ENCODE measurements at regions not wholly inside any gene's neighbourhood (a gene's known extent, or its start where the extent isn't known, plus 50 kb on each side); places are given as distances from the start of the nearest gene placed in this dataset.

DNA sequence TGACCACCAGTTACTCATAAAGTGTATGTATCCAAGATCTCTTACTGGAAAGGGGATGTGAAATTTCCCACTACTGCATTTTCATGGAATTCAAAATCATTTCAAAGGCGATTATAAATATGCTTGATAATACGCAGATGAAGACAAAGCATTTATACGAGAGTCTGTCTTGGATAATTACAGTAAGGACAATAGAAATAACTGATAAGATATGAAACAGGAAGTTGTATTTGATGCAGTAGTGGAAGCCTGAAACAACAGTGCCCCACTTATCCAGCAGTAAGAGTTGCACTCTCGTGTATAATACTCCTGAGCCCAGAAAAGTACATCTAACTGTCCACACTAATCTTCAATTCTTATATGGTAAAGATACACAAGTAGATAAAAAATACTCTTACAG lies 188.7 kb upstream of the POU5F2 start:
- H3K4me3 ChIP-seq = no peak overlapping the region
- H3K36me3 ChIP-seq = no peaks in the 10 kb centered on the region
- no peaks in the 10 kb centered on the region for H3K27me3 ChIP-seq
- TF ChIP-seq POLR2AphosphoS5 (IDR thresholded peaks at IDR 0.05) = no peak
- intact Hi-C loops (cut with DNase I; ENCODE audit: low total_unique reads) = no loop called here
- DNase-seq (ENCODE audit: low spot score in 2 of 2) = no peak
- no peaks in the 10 kb centered on the region for H3K9me3 ChIP-seq
- no peaks in the 10 kb centered on the region for H3K4me1 ChIP-seq
- no peak overlapping the region for H3K27ac ChIP-seq

DNA sequence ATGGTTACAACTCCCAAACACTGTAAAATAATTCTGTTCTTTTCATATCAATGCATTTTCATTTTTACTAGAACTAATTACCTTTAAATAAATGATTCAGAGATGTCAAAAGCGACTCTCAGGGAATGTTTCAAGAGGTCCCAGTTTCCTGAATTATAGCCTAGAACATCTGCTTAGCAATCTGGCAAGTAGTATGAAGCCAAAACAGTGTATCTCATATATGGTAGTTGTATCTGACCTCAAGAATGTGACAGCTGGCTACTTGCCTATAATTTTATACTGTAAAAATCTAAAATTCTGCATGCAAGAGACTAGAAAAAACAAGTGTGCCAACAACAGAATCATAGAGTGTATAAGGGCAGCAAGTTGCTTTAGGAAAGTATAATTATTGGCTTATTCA lies 187.7 kb upstream of the POU5F2 start:
- Histone ChIP-seq H3K27ac (no peak overlapping the region), H3K4me1 (no peaks in the 10 kb centered on the region), H3K9me3 (no peaks in the 10 kb centered on the region), H3K4me3 (no peak overlapping the region), H3K27me3 (no peaks in the 10 kb centered on the region), H3K36me3 (no peaks in the 10 kb centered on the region)
- intact Hi-C loops (cut with DNase I; ENCODE audit: low total_unique reads) = no loop called here
- DNase-seq (ENCODE audit: low spot score in 2 of 2) = no peak
- TF ChIP-seq POLR2A (IDR thresholded peaks at IDR 0.05) = no peak
- TF ChIP-seq POLR2AphosphoS5 (IDR thresholded peaks at IDR 0.05) = no peak
- TF ChIP-seq, protein P1, sequence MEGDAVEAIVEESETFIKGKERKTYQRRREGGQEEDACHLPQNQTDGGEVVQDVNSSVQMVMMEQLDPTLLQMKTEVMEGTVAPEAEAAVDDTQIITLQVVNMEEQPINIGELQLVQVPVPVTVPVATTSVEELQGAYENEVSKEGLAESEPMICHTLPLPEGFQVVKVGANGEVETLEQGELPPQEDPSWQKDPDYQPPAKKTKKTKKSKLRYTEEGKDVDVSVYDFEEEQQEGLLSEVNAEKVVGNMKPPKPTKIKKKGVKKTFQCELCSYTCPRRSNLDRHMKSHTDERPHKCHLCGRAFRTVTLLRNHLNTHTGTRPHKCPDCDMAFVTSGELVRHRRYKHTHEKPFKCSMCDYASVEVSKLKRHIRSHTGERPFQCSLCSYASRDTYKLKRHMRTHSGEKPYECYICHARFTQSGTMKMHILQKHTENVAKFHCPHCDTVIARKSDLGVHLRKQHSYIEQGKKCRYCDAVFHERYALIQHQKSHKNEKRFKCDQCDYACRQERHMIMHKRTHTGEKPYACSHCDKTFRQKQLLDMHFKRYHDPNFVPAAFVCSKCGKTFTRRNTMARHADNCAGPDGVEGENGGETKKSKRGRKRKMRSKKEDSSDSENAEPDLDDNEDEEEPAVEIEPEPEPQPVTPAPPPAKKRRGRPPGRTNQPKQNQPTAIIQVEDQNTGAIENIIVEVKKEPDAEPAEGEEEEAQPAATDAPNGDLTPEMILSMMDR (IDR thresholded peaks at IDR 0.05) = no peak

DNA sequence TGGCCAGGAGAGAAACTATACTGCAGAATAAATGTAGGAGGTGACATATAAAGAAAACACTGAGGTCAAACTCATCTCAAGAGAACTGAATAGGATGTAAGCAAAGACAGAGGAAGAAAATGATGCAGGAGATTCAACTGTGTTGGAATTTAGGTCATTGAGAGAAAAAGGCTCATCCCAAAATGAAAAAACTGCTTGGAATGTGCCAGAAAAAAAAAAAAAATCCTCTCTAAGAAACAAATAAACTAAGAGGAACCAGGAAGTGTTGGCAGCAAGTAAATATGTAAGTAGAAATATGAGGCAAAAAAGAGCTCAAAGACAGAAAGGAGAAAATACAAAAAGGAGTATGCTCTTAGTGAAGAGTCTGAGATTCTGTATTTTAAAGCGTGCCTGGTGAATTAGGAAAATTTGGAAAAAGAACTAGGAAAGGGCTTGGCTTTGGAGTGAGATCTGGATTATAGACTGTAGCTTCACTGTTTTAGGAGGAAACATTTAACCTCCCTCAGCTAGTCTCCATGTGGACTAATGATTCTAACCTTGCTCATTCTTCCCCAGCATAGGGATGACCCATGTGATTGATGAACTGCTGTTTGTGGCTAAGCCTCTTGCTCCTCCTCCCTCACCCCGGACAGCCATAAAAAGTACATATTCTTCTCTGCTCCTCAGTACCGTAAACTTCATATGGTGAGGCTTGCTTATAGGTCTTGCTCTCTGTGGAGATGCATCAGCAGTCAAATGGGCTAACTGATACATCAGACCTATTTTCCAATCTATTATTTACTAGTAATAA lies 185.6 kb upstream of the POU5F2 start:
- H3K9me3 ChIP-seq = no peaks in the 10 kb centered on the region

DNA sequence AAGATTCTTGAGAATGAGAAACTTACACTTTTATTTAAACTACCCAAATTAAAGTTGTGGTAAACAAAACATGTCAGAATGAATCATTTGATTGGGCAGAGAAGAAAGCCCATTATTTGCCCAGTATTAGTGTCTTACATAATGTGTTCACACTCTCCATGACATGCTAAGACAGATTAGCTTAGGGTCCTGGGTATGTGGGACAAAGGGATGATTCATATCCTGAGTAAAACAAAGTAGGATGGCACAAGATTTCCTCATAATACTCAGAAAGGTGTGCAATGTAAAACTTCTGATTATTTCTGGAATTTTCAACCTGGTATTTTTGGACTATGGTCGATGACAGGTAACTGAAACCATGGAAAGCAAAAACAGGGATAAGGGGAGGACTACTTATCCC lies 183.9 kb upstream of the POU5F2 start:
- no peak for TF ChIP-seq POLR2A (IDR thresholded peaks at IDR 0.05)
- TF ChIP-seq, protein P1 (IDR thresholded peaks at IDR 0.05) = no peak
- no peak for TF ChIP-seq POLR2AphosphoS5 (IDR thresholded peaks at IDR 0.05)
- DNase-seq (ENCODE audit: low spot score in 2 of 2) = no peak

More for the DNA sequence above, 185.6 kb upstream of the POU5F2 start:
- TF ChIP-seq, protein P1 (IDR thresholded peaks at IDR 0.05) = no peak
- no peak for TF ChIP-seq POLR2AphosphoS5 (IDR thresholded peaks at IDR 0.05)
- no peak for TF ChIP-seq POLR2A (IDR thresholded peaks at IDR 0.05)
- intact Hi-C loops (cut with DNase I; ENCODE audit: low total_unique reads) = no loop called here
- Histone ChIP-seq H3K4me1 (no peaks in the 10 kb centered on the region), H3K36me3 (no peaks in the 10 kb centered on the region), H3K27me3 (no peaks in the 10 kb centered on the region), H3K27ac (peak overlapping the region in 1 of 2 donors; percentile 62), H3K4me3 (no peak overlapping the region)
- no peak for DNase-seq (ENCODE audit: low spot score in 2 of 2)

DNA sequence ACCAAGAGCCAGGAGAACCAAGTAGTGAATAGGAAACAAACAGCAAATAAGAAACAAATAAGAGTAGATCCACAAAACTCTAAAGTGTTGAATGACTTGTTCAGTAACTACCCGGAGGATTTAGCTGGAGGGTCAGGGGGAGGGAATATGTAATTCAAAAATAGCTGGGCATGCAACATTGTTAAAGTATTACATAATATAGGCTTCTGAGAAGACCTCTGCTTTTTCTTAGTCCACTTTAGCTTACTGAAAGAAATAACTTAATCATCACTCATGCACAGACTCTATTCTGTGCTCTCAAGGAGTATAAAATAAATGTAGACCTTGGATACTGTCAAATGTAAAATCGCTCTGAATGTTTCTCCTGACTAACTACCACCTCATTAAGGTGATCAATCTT lies 183.2 kb upstream of the POU5F2 start:
- H3K9me3 ChIP-seq = no peaks in the 10 kb centered on the region
- H3K27me3 ChIP-seq = no peaks in the 10 kb centered on the region
- no peaks in the 10 kb centered on the region for H3K36me3 ChIP-seq
- TF ChIP-seq POLR2AphosphoS5 (IDR thresholded peaks at IDR 0.05) (no peak), POLR2A (IDR thresholded peaks at IDR 0.05) (no peak)
- TF ChIP-seq, protein P1 (IDR thresholded peaks at IDR 0.05) = no peak
- H3K4me1 ChIP-seq = no peaks in the 10 kb centered on the region
- intact Hi-C loops (cut with DNase I; ENCODE audit: low total_unique reads) = no loop called here
- no peak for DNase-seq (ENCODE audit: low spot score in 2 of 2)
- H3K4me3 ChIP-seq = no peak overlapping the region
- H3K27ac ChIP-seq = no peak overlapping the region

More for the DNA sequence above, 183.9 kb upstream of the POU5F2 start:
- Histone ChIP-seq H3K27me3 (no peaks in the 10 kb centered on the region), H3K4me3 (no peak overlapping the region), H3K4me1 (no peaks in the 10 kb centered on the region), H3K9me3 (no peaks in the 10 kb centered on the region), H3K36me3 (no peaks in the 10 kb centered on the region), H3K27ac (no peak overlapping the region)
- intact Hi-C loops (cut with DNase I; ENCODE audit: low total_unique reads) = no loop called here
